Large intestine (tissue), 3 donors: ENCODE measurements at regions not wholly inside any gene's neighbourhood (a gene's known extent, or its start where the extent isn't known, plus 50 kb on each side); places are given as distances from the start of the nearest gene placed in this dataset.
"Not testable (repeated sequence)": the region's sequence is repeated elsewhere in the genome, so short reads cannot be mapped to it uniquely, and the experiment has no call there.

Experiments
- DNase-seq, 2 donors: peaks; one replicate each; pipeline versions ENCODE4 v3.0.0 to v3.0.0-alpha.2; 2013
- H3K27ac ChIP-seq: one replicate; pipeline ENCODE4 v1.5.1; 2013; ENCODE audit warnings: low read length
- H3K27me3 ChIP-seq: 2 replicates; pipeline ENCODE4 v1.6.1; 2013; ENCODE audit warnings: low read length; ENCODE audit not compliant: control insufficient read depth, insufficient read depth
- H3K36me3 ChIP-seq: 2 replicates; pipeline ENCODE4 v1.6.1; 2013; ENCODE audit warnings: low read length; ENCODE audit not compliant: control insufficient read depth, insufficient read depth
- H3K4me1 ChIP-seq: one replicate; pipeline ENCODE4 v1.6.1; 2013; ENCODE audit warnings: low read length; ENCODE audit not compliant: control insufficient read depth, insufficient read depth
- H3K4me3 ChIP-seq: one replicate; pipeline ENCODE4 v1.5.1; 2013; ENCODE audit warnings: low read length
- H3K9me3 ChIP-seq: one replicate; pipeline ENCODE4 v1.6.1; 2013; ENCODE audit warnings: mild to moderate bottlenecking, low read depth, low read length, moderate library complexity; ENCODE audit not compliant: control insufficient read depth
- WGBS: methylation state at CpG from one replicate; pipeline ENCODE4 v1.1.5; 2013; ENCODE audit warnings: low lambda C conversion rate; ENCODE audit not compliant: insufficient coverage; 5-methylcytosine and 5-hydroxymethylcytosine counted together

DNA sequence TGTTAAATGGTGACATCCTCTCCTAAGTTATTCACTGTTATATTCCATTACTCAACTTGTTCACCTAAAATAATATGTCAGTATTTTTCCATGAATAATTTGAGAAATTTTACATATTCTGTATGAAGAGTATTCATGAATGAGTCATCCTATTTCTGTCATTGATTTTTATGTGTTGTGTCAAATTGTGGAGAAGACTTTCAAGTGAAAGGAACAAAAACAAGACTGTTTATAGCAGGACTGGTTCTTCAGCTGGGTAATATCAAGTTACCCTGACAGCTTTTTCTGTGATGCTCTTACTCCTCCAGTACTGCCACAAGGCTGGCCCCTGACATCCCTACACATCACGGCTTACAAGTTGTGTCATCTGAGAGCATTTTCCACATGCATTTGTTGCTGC is 847.7 kb downstream of the NCAM2 start:
- Histone ChIP-seq H3K27ac (no peak overlapping the region), H3K9me3 (no peaks in the 10 kb centered on the region), H3K27me3 (no peaks in the 10 kb centered on the region), H3K36me3 (no peaks in the 10 kb centered on the region), H3K4me1 (no peaks in the 10 kb centered on the region), H3K4me3 (no peak overlapping the region)
- DNase-seq = no peak
- 100% methylated on average over 1 of the region's 1 CpG for WGBS

DNA sequence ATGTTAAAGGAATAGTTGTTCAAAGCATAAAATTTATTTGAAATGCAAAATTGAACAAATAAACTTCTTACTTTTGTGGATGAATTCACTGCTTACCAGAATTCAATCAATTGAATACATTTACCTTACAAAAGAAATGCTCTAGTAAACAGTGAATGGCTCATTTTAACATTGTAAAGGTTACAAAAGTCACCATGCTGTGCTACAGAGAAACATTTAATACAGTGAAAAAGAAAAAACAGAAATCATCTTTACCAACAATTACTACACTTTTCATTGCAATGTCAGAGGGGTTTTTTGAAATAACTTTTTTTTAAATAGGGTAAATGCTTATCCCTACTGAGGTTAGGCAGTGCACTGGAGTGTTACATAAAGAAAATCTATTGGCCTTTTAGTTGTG is 853.0 kb downstream of the NCAM2 start:
- H3K4me3 ChIP-seq = no peak overlapping the region
- no peaks in the 10 kb centered on the region for H3K4me1 ChIP-seq
- no peak overlapping the region for H3K27ac ChIP-seq
- H3K36me3 ChIP-seq = no peaks in the 10 kb centered on the region
- no peaks in the 10 kb centered on the region for H3K9me3 ChIP-seq
- DNase-seq = no peak
- no peaks in the 10 kb centered on the region for H3K27me3 ChIP-seq

DNA sequence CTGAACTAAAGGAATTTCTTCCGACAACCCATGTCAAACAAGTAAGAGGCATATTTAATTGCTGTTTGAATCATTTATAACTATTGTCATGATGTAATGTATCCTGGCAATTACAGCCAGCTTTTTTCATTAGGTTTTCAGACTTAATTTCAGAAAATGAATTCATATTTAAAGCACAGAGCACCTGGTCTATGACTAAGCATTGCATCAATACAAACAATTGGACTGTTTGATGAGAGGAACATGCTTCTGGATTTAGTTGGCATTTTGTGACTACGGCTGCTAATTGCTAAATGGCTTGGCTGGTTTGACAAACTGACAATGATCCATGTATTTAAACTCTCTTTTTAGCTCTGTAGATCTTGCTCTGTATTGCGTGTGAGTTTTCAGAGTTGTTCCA is 853.4 kb downstream of the NCAM2 start:
- Histone ChIP-seq H3K4me3 (no peak overlapping the region), H3K9me3 (no peaks in the 10 kb centered on the region), H3K4me1 (no peaks in the 10 kb centered on the region), H3K36me3 (no peaks in the 10 kb centered on the region), H3K27me3 (no peaks in the 10 kb centered on the region), H3K27ac (no peak overlapping the region)
- no CpG with 5 or more reads among the region's 3 CpGs for WGBS
- DNase-seq = no peak

DNA sequence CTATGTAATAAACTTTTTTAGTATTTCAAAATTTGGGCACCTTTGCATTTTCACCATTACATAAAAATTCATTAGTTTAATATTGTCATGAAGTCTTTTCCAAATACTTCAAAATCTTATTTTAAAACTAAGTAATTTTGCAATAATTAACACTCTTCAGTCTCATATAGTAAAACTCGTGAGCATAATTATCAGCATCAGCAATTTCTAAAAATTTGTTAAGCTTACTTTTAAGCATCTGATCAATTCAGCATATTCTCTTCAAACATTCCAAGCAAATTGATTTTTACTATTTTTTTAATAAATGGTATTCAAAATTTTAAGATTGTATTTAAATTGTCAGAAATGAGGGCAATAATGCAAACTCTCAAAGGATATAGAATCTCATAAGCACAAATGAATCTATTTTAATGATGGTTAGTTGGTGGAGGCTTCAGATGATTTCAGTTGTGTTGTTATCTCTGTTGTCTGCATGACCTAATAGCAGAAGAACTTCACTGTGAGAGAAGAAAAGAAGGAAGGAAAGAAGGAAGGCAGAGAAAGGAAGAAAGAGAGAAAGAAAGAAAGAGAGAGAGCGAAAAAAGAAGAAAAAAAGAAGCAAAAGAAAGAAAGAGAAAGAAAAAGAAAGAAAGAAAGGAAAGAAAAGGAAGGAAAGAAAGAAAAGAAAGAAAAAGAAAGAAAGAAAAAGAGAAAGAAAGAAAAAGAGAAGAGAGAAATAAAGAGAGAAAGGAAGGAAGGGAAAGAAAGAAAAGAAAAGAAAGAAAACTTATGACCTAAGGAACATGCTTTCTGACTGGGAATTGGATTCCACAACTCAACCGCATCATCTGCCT is 860.5 kb downstream of the NCAM2 start:
- Histone ChIP-seq H3K27me3 (no peaks in the 10 kb centered on the region), H3K27ac (no peak overlapping the region), H3K36me3 (no peaks in the 10 kb centered on the region), H3K4me1 (no peaks in the 10 kb centered on the region), H3K9me3 (no peaks in the 10 kb centered on the region), H3K4me3 (no peak overlapping the region)
- DNase-seq = no peak
- 85% methylated on average over 2 of the region's 3 CpGs for WGBS

DNA sequence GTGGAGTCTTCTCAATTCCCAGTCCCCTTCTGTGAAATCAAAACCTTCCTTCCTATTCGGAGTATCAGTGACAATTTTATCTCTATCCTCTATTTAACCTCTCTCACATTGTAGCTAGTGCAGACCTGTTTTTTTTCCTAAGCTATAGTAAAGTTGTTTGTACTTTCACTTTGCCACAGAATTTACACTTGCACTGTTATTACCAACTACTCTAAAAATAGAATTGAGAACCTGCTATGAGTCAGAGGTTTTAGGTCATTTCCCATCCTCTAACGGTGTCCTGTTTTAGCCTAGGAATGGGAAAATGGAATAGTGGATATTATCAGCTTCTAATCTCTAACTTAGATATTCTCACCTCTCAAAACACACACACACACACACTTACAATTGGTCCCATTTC is 862.7 kb downstream of the NCAM2 start:
- 44% methylated on average over 1 of the region's 2 CpGs for WGBS
- Histone ChIP-seq H3K27ac (no peak overlapping the region), H3K4me3 (no peak overlapping the region), H3K27me3 (no peaks in the 10 kb centered on the region), H3K4me1 (no peaks in the 10 kb centered on the region), H3K36me3 (no peaks in the 10 kb centered on the region), H3K9me3 (no peaks in the 10 kb centered on the region)
- DNase-seq = no peak

DNA sequence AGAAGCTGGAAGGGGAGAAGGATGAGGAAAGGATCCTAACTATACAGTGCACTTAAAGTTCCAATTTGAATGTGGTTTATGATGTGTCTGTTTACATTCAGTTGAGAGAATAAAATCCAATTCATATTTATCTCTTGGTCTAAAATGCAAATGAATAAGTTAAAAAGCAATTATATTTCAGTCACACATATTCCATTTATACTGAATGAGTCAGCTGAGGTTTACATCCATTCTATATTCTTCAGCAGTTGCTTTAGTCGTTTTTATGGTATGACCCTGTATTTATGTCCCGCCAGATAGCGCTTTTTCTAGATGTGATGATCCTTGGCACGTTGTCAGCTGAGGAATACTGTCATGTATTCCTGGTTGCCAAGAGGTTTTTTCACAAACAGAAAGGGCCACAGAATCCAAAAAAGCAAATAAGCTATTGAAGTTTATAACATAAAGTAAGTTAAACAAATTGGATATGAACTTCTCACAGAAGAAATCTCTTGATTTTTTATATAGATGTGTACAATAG is 866.2 kb downstream of the NCAM2 start:
- Histone ChIP-seq H3K4me3 (no peak overlapping the region), H3K9me3 (no peaks in the 10 kb centered on the region), H3K27me3 (no peaks in the 10 kb centered on the region), H3K36me3 (no peaks in the 10 kb centered on the region), H3K4me1 (no peaks in the 10 kb centered on the region), H3K27ac (no peak overlapping the region)
- 83% methylated on average over 1 of the region's 4 CpGs for WGBS
- no peak for DNase-seq

DNA sequence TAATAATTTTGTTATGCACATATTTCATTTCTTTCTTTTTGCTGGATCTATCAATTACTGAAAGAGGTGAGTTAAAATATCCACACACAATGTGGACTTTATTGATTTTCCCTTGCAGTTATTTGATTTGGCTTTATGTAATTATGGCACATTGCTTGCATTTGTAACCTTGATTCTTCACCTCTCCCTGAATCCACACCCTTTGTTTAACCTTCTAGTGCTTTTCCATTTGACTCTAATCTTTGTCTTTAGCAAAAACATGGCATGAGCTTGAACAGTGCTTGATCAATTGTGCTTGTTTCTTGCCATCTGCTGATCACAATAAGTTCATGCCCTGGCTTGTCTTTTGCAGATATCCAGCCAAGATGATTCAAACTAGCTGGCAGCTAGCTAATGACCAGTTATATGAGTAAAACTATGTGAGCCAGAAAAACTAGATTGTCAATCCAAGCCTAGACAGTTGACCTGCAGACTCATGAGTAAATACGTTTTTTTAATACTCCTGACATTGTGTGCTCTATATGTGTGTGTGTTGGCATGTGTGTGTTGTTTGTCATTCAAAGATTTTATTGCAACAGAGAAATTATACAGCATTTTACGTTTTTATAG is 899.2 kb downstream of the NCAM2 start:
- H3K4me3 ChIP-seq = no peak overlapping the region
- H3K27me3 ChIP-seq = no peaks in the 10 kb centered on the region
- H3K9me3 ChIP-seq = peaks cover 4% of the 10 kb centered on the region
- no peaks in the 10 kb centered on the region for H3K36me3 ChIP-seq
- no peak for DNase-seq
- no peaks in the 10 kb centered on the region for H3K4me1 ChIP-seq
- no peak overlapping the region for H3K27ac ChIP-seq
- WGBS = 64% methylated on average over 1 of the region's 2 CpGs

DNA sequence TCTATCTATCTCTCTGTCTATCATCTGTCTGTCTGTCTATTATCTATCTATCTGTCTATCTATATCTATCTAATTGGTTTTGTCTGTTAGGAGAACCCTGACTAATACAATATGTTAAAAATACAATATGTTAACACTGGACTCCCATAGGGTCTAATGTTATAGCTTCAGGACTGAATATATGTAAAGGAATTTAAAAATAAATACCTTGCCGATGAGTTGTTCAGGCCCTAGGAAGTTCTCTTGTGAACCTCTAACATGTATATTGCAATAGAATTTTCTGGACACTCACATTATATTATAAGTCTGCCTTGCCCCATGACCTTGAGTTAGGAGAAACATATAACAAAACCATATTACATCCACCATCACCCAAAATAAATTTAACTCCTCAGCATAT is 900.6 kb downstream of the NCAM2 start:
- Histone ChIP-seq H3K36me3 (no peaks in the 10 kb centered on the region), H3K4me1 (no peaks in the 10 kb centered on the region), H3K27ac (no peak overlapping the region), H3K4me3 (no peak overlapping the region), H3K9me3 (peaks cover 8% of the 10 kb centered on the region), H3K27me3 (no peaks in the 10 kb centered on the region)
- DNase-seq = no peak
- no CpG with 5 or more reads among the region's 1 CpG for WGBS

DNA sequence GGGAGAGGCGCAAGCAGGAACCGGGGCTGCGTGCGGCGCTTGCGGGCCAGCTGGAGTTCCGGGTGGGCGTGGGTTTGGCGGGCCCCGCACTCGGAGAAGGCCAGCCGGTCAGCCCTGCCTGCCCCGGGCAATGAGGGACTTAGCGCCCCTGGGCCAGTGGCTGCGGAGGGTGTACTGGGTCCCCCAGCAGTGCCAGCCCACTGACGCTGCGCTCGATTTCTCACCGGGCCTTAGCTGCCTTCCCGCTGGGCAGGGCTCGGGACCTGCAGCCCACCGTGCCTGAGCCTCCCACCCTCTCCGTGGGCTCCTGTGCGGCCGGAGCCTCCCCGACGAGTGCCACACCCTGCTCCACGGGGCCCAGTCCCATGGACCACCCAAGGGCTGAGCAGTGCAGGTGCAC is 904.2 kb downstream of the NCAM2 start:
- not testable (repeated sequence) for H3K36me3 ChIP-seq, H3K27ac ChIP-seq, H3K27me3 ChIP-seq, H3K4me1 ChIP-seq, H3K9me3 ChIP-seq, H3K4me3 ChIP-seq, DNase-seq
- WGBS = no CpG with 5 or more reads among the region's 28 CpGs

DNA sequence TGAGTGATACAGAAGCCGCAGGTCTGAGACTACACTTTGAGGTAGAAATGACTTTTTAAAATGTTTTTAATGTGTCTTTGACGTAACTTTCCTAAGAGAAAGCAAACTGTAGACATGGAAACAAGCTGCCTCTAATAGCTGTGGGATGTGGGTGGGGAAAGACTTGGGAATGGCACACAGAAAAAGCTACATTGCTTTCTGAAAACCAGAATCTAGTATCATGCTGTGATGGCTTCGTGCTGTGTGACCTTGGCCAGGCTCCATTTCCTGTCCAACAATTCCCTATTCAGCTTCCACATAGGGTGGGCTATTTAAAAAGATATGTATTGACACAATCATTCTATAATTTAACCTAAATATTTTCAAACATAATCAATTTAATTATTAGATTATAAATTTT is 909.1 kb downstream of the NCAM2 start:
- no peak overlapping the region for H3K4me3 ChIP-seq
- H3K36me3 ChIP-seq = no peaks in the 10 kb centered on the region
- no peaks in the 10 kb centered on the region for H3K4me1 ChIP-seq
- no peak for DNase-seq
- H3K9me3 ChIP-seq = peaks cover 7% of the 10 kb centered on the region
- H3K27me3 ChIP-seq = no peaks in the 10 kb centered on the region
- WGBS = 100% methylated on average over 2 of the region's 3 CpGs
- no peak overlapping the region for H3K27ac ChIP-seq

DNA sequence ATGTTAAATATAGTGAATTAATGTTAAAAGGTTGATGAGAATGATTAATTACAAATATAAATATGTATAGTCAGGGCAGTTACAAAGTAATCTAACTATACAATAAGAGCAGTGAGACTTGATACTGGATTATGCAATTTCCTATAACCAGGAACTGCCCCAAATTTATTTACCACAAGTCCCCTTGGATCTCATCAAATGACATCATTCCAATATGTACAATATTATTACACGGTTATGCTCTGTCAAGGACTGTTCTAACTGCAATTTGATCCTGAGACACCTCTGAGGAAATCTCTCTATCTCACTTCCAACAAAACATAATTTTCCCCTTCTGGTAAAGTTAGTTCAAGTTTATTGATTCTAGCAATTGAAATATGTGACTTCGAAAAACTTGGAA is 917.6 kb downstream of the NCAM2 start:
- DNase-seq = no peak
- 83% methylated on average over 1 of the region's 2 CpGs for WGBS
- Histone ChIP-seq H3K36me3 (no peaks in the 10 kb centered on the region), H3K27me3 (no peaks in the 10 kb centered on the region), H3K27ac (no peak overlapping the region), H3K4me1 (no peaks in the 10 kb centered on the region), H3K4me3 (no peak overlapping the region), H3K9me3 (no peaks in the 10 kb centered on the region)
